ENCODE measurements at regions not wholly inside any gene's neighbourhood (a gene's known extent, or its start where the extent isn't known, plus 50 kb on each side); places are given as distances from the start of the nearest gene placed in this dataset.

- no peak overlapping the region for H3K9ac ChIP-seq (ENCODE audit: low read depth in 1 of 3, low read length in 3 of 3)
- no peak overlapping the region for H3K27ac ChIP-seq (ENCODE audit: low read depth, low read length)
- H3K4me1 ChIP-seq (ENCODE audit: control insufficient read depth in 3 of 3, insufficient read depth in 3 of 3, low read length in 3 of 3), result no peaks in the 10 kb centered on the region
These were observed 244.5 kb downstream of the TXNL1 start for GRCh38 chr18:56393870-56394269.

GRCh38 chr18:56391931-56392590 lies 246.3 kb downstream of the TXNL1 start:
- H3K9me3 ChIP-seq (ENCODE audit: control insufficient read depth in 3 of 3, low read length in 3 of 3), result no peaks in the 10 kb centered on the region
- H3K9ac ChIP-seq (ENCODE audit: low read depth in 1 of 3, low read length in 3 of 3), result no peak overlapping the region
- H3K36me3 ChIP-seq (ENCODE audit: control insufficient read depth in 3 of 3, insufficient read depth in 3 of 3, low read length in 3 of 3), result no peaks in the 10 kb centered on the region
- H3K27ac ChIP-seq (ENCODE audit: low read depth, low read length), result no peak overlapping the region
- no peak overlapping the region for H3K4me3 ChIP-seq (ENCODE audit: low read length in 3 of 3)
- H3K4me1 ChIP-seq (ENCODE audit: control insufficient read depth in 3 of 3, insufficient read depth in 3 of 3, low read length in 3 of 3), result no peaks in the 10 kb centered on the region
- no peaks in the 10 kb centered on the region for H3K27me3 ChIP-seq (ENCODE audit: control insufficient read depth in 3 of 3, insufficient read depth in 3 of 3, low read length in 3 of 3)

More at GRCh38 chr18:56393870-56394269, 244.5 kb downstream of the TXNL1 start:
- Histone ChIP-seq H3K4me3 (ENCODE audit: low read length in 3 of 3) (no peak overlapping the region), H3K27me3 (ENCODE audit: control insufficient read depth in 3 of 3, insufficient read depth in 3 of 3, low read length in 3 of 3) (no peaks in the 10 kb centered on the region), H3K36me3 (ENCODE audit: control insufficient read depth in 3 of 3, insufficient read depth in 3 of 3, low read length in 3 of 3) (no peaks in the 10 kb centered on the region), H3K9me3 (ENCODE audit: control insufficient read depth in 3 of 3, low read length in 3 of 3) (no peaks in the 10 kb centered on the region)

GRCh38 chr18:56390626-56391025 lies 247.8 kb downstream of the TXNL1 start:
- Histone ChIP-seq H3K27me3 (ENCODE audit: control insufficient read depth in 3 of 3, insufficient read depth in 3 of 3, low read length in 3 of 3) (no peaks in the 10 kb centered on the region), H3K36me3 (ENCODE audit: control insufficient read depth in 3 of 3, insufficient read depth in 3 of 3, low read length in 3 of 3) (no peaks in the 10 kb centered on the region), H3K4me3 (ENCODE audit: low read length in 3 of 3) (no peak overlapping the region), H3K27ac (ENCODE audit: low read depth, low read length) (no peak overlapping the region), H3K9ac (ENCODE audit: low read depth in 1 of 3, low read length in 3 of 3) (no peak overlapping the region), H3K9me3 (ENCODE audit: control insufficient read depth in 3 of 3, low read length in 3 of 3) (no peaks in the 10 kb centered on the region), H3K4me1 (ENCODE audit: control insufficient read depth in 3 of 3, insufficient read depth in 3 of 3, low read length in 3 of 3) (no peaks in the 10 kb centered on the region)

DNA sequence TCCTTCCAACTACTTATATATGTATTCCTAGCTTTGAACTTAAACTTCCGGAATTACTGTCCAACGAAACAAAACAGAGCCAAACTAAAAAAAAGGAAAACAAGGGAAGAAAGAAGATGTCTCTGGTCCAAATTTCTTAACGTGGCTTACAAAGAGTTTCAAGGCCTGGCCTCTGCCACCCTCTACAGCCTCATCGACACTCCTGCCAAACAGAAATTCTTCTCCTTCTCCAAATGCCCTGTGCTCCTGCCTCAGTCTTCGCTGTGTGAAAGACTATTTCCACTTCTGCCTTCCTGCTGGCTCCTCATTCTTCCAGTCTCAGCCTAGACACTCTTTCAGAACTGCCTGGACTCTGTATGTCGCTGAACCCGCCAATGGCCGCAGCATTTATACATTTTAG lies 249.2 kb downstream of the TXNL1 start:
- Histone ChIP-seq H3K27ac (ENCODE audit: low read depth, low read length) (no peak overlapping the region), H3K4me3 (ENCODE audit: low read length in 3 of 3) (no peak overlapping the region), H3K27me3 (ENCODE audit: control insufficient read depth in 3 of 3, insufficient read depth in 3 of 3, low read length in 3 of 3) (no peaks in the 10 kb centered on the region), H3K36me3 (ENCODE audit: control insufficient read depth in 3 of 3, insufficient read depth in 3 of 3, low read length in 3 of 3) (no peaks in the 10 kb centered on the region), H3K9me3 (ENCODE audit: control insufficient read depth in 3 of 3, low read length in 3 of 3) (no peaks in the 10 kb centered on the region), H3K9ac (ENCODE audit: low read depth in 1 of 3, low read length in 3 of 3) (no peak overlapping the region), H3K4me1 (ENCODE audit: control insufficient read depth in 3 of 3, insufficient read depth in 3 of 3, low read length in 3 of 3) (no peaks in the 10 kb centered on the region)

DNA sequence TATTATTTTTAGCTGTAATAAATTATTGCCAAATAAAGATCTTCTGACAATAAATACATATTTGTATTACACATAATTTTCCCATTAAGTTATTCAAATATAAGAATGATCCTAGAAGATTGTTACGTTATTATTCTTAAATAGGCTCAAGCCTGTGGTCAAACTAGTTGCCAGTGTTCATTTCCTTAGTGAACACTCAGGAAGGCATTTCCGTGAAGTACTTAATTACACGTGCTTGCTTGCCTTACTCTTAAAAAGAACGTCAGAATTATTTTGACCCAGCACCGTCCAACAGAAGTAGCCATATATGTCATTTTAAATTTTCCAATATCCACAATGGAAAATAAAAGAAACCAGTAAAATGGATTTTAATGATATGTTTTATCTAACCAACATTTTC lies 249.8 kb downstream of the TXNL1 start:
- H3K9ac ChIP-seq (ENCODE audit: low read depth in 1 of 3, low read length in 3 of 3), result no peak overlapping the region
- H3K27me3 ChIP-seq (ENCODE audit: control insufficient read depth in 3 of 3, insufficient read depth in 3 of 3, low read length in 3 of 3), result no peaks in the 10 kb centered on the region
- H3K4me1 ChIP-seq (ENCODE audit: control insufficient read depth in 3 of 3, insufficient read depth in 3 of 3, low read length in 3 of 3), result no peaks in the 10 kb centered on the region
- H3K4me3 ChIP-seq (ENCODE audit: low read length in 3 of 3), result no peak overlapping the region
- no peak overlapping the region for H3K27ac ChIP-seq (ENCODE audit: low read depth, low read length)
- H3K9me3 ChIP-seq (ENCODE audit: control insufficient read depth in 3 of 3, low read length in 3 of 3), result no peaks in the 10 kb centered on the region
- no peaks in the 10 kb centered on the region for H3K36me3 ChIP-seq (ENCODE audit: control insufficient read depth in 3 of 3, insufficient read depth in 3 of 3, low read length in 3 of 3)

DNA sequence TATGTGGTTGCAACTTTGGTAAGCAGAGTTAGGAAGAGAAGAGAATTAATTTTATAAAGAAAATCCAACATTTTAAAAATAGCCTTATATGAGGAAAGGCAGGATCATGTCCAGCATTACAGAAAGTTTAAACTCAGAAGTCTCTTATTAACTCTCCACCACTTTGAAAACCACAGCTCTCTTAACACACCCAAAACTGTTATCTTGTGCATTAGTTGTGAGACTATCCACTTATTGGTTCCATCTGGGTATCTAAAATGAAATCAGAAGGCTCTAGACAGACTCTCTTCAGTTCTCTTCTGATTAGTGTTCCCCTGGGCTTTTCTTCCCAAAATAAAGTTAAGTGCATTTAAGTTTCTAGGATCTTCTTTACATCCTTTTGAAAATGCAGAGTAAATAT lies 251.5 kb downstream of the TXNL1 start:
- Histone ChIP-seq H3K27ac (ENCODE audit: low read depth, low read length) (no peak overlapping the region), H3K27me3 (ENCODE audit: control insufficient read depth in 3 of 3, insufficient read depth in 3 of 3, low read length in 3 of 3) (no peaks in the 10 kb centered on the region), H3K36me3 (ENCODE audit: control insufficient read depth in 3 of 3, insufficient read depth in 3 of 3, low read length in 3 of 3) (no peaks in the 10 kb centered on the region), H3K4me3 (ENCODE audit: low read length in 3 of 3) (no peak overlapping the region), H3K4me1 (ENCODE audit: control insufficient read depth in 3 of 3, insufficient read depth in 3 of 3, low read length in 3 of 3) (no peaks in the 10 kb centered on the region), H3K9ac (ENCODE audit: low read depth in 1 of 3, low read length in 3 of 3) (no peak overlapping the region), H3K9me3 (ENCODE audit: control insufficient read depth in 3 of 3, low read length in 3 of 3) (no peaks in the 10 kb centered on the region)

DNA sequence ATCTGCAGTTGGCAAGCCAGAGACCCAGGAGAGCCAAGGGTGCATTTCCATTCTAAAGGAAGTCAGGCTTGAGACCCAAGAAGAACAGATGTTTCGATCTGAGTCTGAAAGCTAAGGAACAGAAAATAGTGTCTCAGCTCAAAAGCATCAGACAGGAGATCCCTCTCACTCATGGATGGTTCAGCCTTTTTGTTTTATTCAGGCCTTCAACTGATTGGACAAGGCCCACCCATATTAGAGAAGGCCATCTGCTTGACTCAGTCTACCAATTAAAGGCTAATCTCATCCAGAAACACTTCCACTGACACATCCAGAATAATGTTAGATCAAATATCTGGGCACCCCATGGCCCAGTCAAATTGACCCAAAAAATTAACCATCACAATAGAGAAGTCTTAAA lies 255.0 kb downstream of the TXNL1 start:
- Histone ChIP-seq H3K27me3 (ENCODE audit: control insufficient read depth in 3 of 3, insufficient read depth in 3 of 3, low read length in 3 of 3) (no peaks in the 10 kb centered on the region), H3K9ac (ENCODE audit: low read depth in 1 of 3, low read length in 3 of 3) (no peak overlapping the region), H3K4me3 (ENCODE audit: low read length in 3 of 3) (no peak overlapping the region), H3K4me1 (ENCODE audit: control insufficient read depth in 3 of 3, insufficient read depth in 3 of 3, low read length in 3 of 3) (no peaks in the 10 kb centered on the region), H3K27ac (ENCODE audit: low read depth, low read length) (no peak overlapping the region), H3K9me3 (ENCODE audit: control insufficient read depth in 3 of 3, low read length in 3 of 3) (peaks cover 0 to 3% (median 0%) of the 10 kb centered on the region in 3 donors), H3K36me3 (ENCODE audit: control insufficient read depth in 3 of 3, insufficient read depth in 3 of 3, low read length in 3 of 3) (no peaks in the 10 kb centered on the region)

DNA sequence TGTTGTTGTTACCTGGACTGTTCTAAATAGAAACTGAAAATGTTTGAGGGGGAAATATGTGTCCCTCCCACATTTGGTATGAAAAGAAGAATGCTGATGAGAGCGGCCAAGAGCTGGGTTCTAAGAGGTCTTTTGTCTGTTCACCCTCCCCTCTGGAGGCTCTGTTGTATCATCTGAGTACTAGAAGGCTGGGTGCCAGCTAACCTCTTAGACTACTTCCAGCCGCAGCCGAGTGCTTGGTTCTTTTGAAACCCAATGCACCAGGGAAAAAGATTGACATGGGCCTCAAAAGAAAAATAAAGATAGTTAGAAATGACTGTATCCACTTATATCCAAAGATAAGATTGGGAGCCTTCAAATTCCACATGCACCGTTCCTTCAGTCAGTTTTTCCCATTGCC lies 255.9 kb downstream of the TXNL1 start:
- Histone ChIP-seq H3K4me1 (ENCODE audit: control insufficient read depth in 3 of 3, insufficient read depth in 3 of 3, low read length in 3 of 3) (no peaks in the 10 kb centered on the region), H3K27ac (ENCODE audit: low read depth, low read length) (no peak overlapping the region), H3K36me3 (ENCODE audit: control insufficient read depth in 3 of 3, insufficient read depth in 3 of 3, low read length in 3 of 3) (no peaks in the 10 kb centered on the region), H3K4me3 (ENCODE audit: low read length in 3 of 3) (no peak overlapping the region), H3K9me3 (ENCODE audit: control insufficient read depth in 3 of 3, low read length in 3 of 3) (peaks cover 0 to 3% (median 0%) of the 10 kb centered on the region in 3 donors), H3K9ac (ENCODE audit: low read depth in 1 of 3, low read length in 3 of 3) (no peak overlapping the region), H3K27me3 (ENCODE audit: control insufficient read depth in 3 of 3, insufficient read depth in 3 of 3, low read length in 3 of 3) (no peaks in the 10 kb centered on the region)

DNA sequence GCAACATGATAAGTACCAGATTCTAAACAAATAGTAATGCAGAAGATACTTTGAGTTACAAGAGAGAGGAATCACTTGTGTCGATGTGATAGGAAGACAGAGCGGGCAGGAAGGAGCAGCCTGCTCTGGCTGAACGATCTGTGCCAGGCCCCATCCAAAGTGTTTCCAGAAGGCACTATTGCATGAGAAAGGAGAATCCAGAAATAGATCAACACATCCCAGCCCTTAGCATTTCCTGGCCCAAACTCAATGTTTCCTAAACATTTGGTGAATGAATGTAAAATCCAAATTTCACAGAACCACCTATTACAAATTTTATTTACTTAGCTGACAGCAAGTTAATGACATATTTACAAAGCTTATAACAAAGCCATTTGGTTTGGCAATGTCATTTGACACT lies 257.2 kb downstream of the TXNL1 start:
- H3K4me3 ChIP-seq (ENCODE audit: low read length in 3 of 3), result no peak overlapping the region

DNA sequence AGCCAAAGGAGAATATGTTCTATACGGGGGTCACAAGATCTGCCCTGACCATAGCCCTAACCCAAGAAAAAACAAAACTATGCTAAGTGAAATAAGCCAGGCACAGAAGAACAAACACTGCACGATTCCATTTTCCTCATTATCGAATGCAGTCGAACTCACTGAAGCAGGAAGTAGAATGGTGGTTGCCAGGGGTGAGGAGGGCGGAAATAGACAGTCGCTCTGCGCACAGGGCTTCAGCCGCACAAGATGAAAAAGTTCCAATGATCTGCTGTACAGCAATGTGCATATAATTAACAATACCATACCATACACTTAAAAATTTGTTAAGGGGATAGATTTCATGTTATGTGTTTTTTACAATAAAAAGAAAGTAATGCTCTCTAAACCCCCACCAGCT lies 257.7 kb downstream of the TXNL1 start:
- Histone ChIP-seq H3K36me3 (ENCODE audit: control insufficient read depth in 3 of 3, insufficient read depth in 3 of 3, low read length in 3 of 3) (no peaks in the 10 kb centered on the region), H3K9me3 (ENCODE audit: control insufficient read depth in 3 of 3, low read length in 3 of 3) (peaks cover 0 to 3% (median 0%) of the 10 kb centered on the region in 3 donors), H3K4me3 (ENCODE audit: low read length in 3 of 3) (no peak overlapping the region), H3K9ac (ENCODE audit: low read depth in 1 of 3, low read length in 3 of 3) (no peak overlapping the region), H3K27me3 (ENCODE audit: control insufficient read depth in 3 of 3, insufficient read depth in 3 of 3, low read length in 3 of 3) (no peaks in the 10 kb centered on the region), H3K27ac (ENCODE audit: low read depth, low read length) (no peak overlapping the region), H3K4me1 (ENCODE audit: control insufficient read depth in 3 of 3, insufficient read depth in 3 of 3, low read length in 3 of 3) (peaks cover 0 to 4% (median 0%) of the 10 kb centered on the region in 3 donors)

More for the DNA sequence above, 257.2 kb downstream of the TXNL1 start:
- H3K9me3 ChIP-seq (ENCODE audit: control insufficient read depth in 3 of 3, low read length in 3 of 3), result peaks cover 0 to 3% (median 0%) of the 10 kb centered on the region in 3 donors
- no peaks in the 10 kb centered on the region for H3K27me3 ChIP-seq (ENCODE audit: control insufficient read depth in 3 of 3, insufficient read depth in 3 of 3, low read length in 3 of 3)
- H3K9ac ChIP-seq (ENCODE audit: low read depth in 1 of 3, low read length in 3 of 3), result no peak overlapping the region
- H3K4me1 ChIP-seq (ENCODE audit: control insufficient read depth in 3 of 3, insufficient read depth in 3 of 3, low read length in 3 of 3), result peaks cover 0 to 4% (median 0%) of the 10 kb centered on the region in 3 donors
- no peaks in the 10 kb centered on the region for H3K36me3 ChIP-seq (ENCODE audit: control insufficient read depth in 3 of 3, insufficient read depth in 3 of 3, low read length in 3 of 3)
- no peak overlapping the region for H3K27ac ChIP-seq (ENCODE audit: low read depth, low read length)
